ENCODE measurements at regions not wholly inside any gene's neighbourhood (a gene's known extent, or its start where the extent isn't known, plus 50 kb on each side); places are given as distances from the start of the nearest gene placed in this dataset.
"Not testable (repeated sequence)": the region's sequence is repeated elsewhere in the genome, so short reads cannot be mapped to it uniquely, and the experiment has no call there.

GRCh38 chr11:89612096-89612495 lies 98.0 kb upstream of the TRIM77 start:
- Mint-ChIP-seq H3K4me3 (no peak overlapping the region), H3K36me3 (no peaks in the 10 kb centered on the region), H3K4me1 (peaks cover 3% of the 10 kb centered on the region), H3K27ac (no peak overlapping the region), H3K27me3 (ENCODE audit: insufficient read depth, low read depth) (no peaks in the 10 kb centered on the region), H3K9me3 (no peaks in the 10 kb centered on the region)
- no peak overlapping the region for H3K4me3 ChIP-seq
- H3K36me3 ChIP-seq, result no peaks in the 10 kb centered on the region
- TF ChIP-seq CTCF (IDR thresholded peaks at IDR 0.05) (no peak), EZH2 (IDR thresholded peaks at IDR 0.05) (no peak), EZH2phosphoT487 (IDR thresholded peaks at IDR 0.05) (no peak)
- no peak overlapping the region for H3K4me2 ChIP-seq
- no peak overlapping the region for H3K9ac ChIP-seq
- DNase-seq (ENCODE audit: low spot score), result no peak
- H3K9me3 ChIP-seq (ENCODE audit: low read depth), result no peaks in the 10 kb centered on the region
- H3K79me2 ChIP-seq (ENCODE audit: low read depth), result no peaks in the 10 kb centered on the region
- no peaks in the 10 kb centered on the region for H4K20me1 ChIP-seq (ENCODE audit: low read depth)
- H3K27ac ChIP-seq, result no peak overlapping the region
- no peak overlapping the region for H2AFZ ChIP-seq (replicated peaks)
- H3K27me3 ChIP-seq, result no peaks in the 10 kb centered on the region
- no peaks in the 10 kb centered on the region for H3F3A ChIP-seq (ENCODE audit: low read depth)
- H3K4me1 ChIP-seq, result no peaks in the 10 kb centered on the region

GRCh38 chr11:89613911-89614310 lies 96.2 kb upstream of the TRIM77 start:
- H3K27me3 ChIP-seq, result no peaks in the 10 kb centered on the region
- H3K9ac ChIP-seq, result no peak overlapping the region
- no peak overlapping the region for H3K4me3 Mint-ChIP-seq
- H3K79me2 ChIP-seq (ENCODE audit: low read depth), result no peaks in the 10 kb centered on the region
- H3K27ac ChIP-seq, result no peak overlapping the region
- H4K20me1 ChIP-seq (ENCODE audit: low read depth), result no peaks in the 10 kb centered on the region
- H3K27ac Mint-ChIP-seq, result no peak overlapping the region
- H3F3A ChIP-seq (ENCODE audit: low read depth), result no peaks in the 10 kb centered on the region
- H3K36me3 ChIP-seq, result no peaks in the 10 kb centered on the region
- no peaks in the 10 kb centered on the region for H3K9me3 ChIP-seq (ENCODE audit: low read depth)
- H3K4me3 ChIP-seq, result no peak overlapping the region
- no peaks in the 10 kb centered on the region for H3K36me3 Mint-ChIP-seq
- H3K9me3 Mint-ChIP-seq, result no peaks in the 10 kb centered on the region
- no peak for TF ChIP-seq EZH2phosphoT487 (IDR thresholded peaks at IDR 0.05)
- TF ChIP-seq CTCF (IDR thresholded peaks at IDR 0.05), result no peak
- TF ChIP-seq EZH2 (IDR thresholded peaks at IDR 0.05), result no peak
- H3K4me2 ChIP-seq, result no peak overlapping the region
- no peaks in the 10 kb centered on the region for H3K27me3 Mint-ChIP-seq (ENCODE audit: insufficient read depth, low read depth)
- H3K4me1 Mint-ChIP-seq, result peaks cover 3% of the 10 kb centered on the region
- H2AFZ ChIP-seq (replicated peaks), result no peak overlapping the region
- H3K4me1 ChIP-seq, result no peaks in the 10 kb centered on the region
- no peak for DNase-seq (ENCODE audit: low spot score)

- H3K27me3 Mint-ChIP-seq (ENCODE audit: insufficient read depth, low read depth); H3K4me3 ChIP-seq; H3K9me3 ChIP-seq (ENCODE audit: low read depth); H4K20me1 ChIP-seq (ENCODE audit: low read depth); H3K4me3 Mint-ChIP-seq; H3K27me3 ChIP-seq; H3K27ac Mint-ChIP-seq; H2AFZ ChIP-seq (replicated peaks); H3K36me3 Mint-ChIP-seq; H3K36me3 ChIP-seq; H3K27ac ChIP-seq; H3K4me1 Mint-ChIP-seq; H3K79me2 ChIP-seq (ENCODE audit: low read depth); H3K4me1 ChIP-seq; H3K4me2 ChIP-seq; H3K9ac ChIP-seq; H3K9me3 Mint-ChIP-seq; H3F3A ChIP-seq (ENCODE audit: low read depth): not testable (repeated sequence)
- peak; percentile 42 for TF ChIP-seq CTCF (IDR thresholded peaks at IDR 0.05)
- peak; percentile 2 for DNase-seq (ENCODE audit: low spot score)
Measured at GRCh38 chr11:89614428-89614827, 95.7 kb upstream of the TRIM77 start.

- not testable (repeated sequence) for H3K36me3 Mint-ChIP-seq; H3K4me2 ChIP-seq; H3K9ac ChIP-seq; H3K4me3 Mint-ChIP-seq; H3K4me3 ChIP-seq; H3K4me1 Mint-ChIP-seq; H3K27me3 Mint-ChIP-seq (ENCODE audit: insufficient read depth, low read depth); H3K79me2 ChIP-seq (ENCODE audit: low read depth); DNase-seq (ENCODE audit: low spot score); H3F3A ChIP-seq (ENCODE audit: low read depth); H3K27ac Mint-ChIP-seq; H3K27ac ChIP-seq; H4K20me1 ChIP-seq (ENCODE audit: low read depth); H3K4me1 ChIP-seq; H3K9me3 Mint-ChIP-seq; H3K27me3 ChIP-seq; H3K36me3 ChIP-seq; H3K9me3 ChIP-seq (ENCODE audit: low read depth)
- H2AFZ ChIP-seq (replicated peaks), result peak overlapping the region; percentile 17
- peak; percentile 23 for TF ChIP-seq CTCF (IDR thresholded peaks at IDR 0.05)
Measured at GRCh38 chr11:89615642-89616041, 94.5 kb upstream of the TRIM77 start.

GRCh38 chr11:89616161-89616560 lies 93.9 kb upstream of the TRIM77 start:
- H2AFZ ChIP-seq (replicated peaks), result peak overlapping the region; percentile 17
- not testable (repeated sequence) for H3K9ac ChIP-seq; H3K9me3 ChIP-seq (ENCODE audit: low read depth); H3K4me3 Mint-ChIP-seq; H3K4me3 ChIP-seq; H3K27me3 Mint-ChIP-seq (ENCODE audit: insufficient read depth, low read depth); H4K20me1 ChIP-seq (ENCODE audit: low read depth); H3K36me3 ChIP-seq; H3K27ac Mint-ChIP-seq; H3K4me2 ChIP-seq; H3K27ac ChIP-seq; H3F3A ChIP-seq (ENCODE audit: low read depth); H3K36me3 Mint-ChIP-seq; H3K27me3 ChIP-seq; DNase-seq (ENCODE audit: low spot score); H3K9me3 Mint-ChIP-seq; H3K79me2 ChIP-seq (ENCODE audit: low read depth); H3K4me1 ChIP-seq
- H3K4me1 Mint-ChIP-seq, result peaks cover 10% of the 10 kb centered on the region
